Smooth muscle cell (in vitro differentiated cells): ENCODE measurements at regions not wholly inside any gene's neighbourhood (a gene's known extent, or its start where the extent isn't known, plus 50 kb on each side); places are given as distances from the start of the nearest gene placed in this dataset.

ENCODE experiments used
- DNase-seq: peaks from one replicate; lab custom pipeline; 2025; ENCODE audit not compliant: unreplicated experiment; lab: John Stamatoyannopoulos, UW
- H2AFZ ChIP-seq: fragments of 200-600 bp; sonication (generic); 2 replicates; pipeline ENCODE4 v1.6.0; 2016; ENCODE audit warnings: antibody characterized with exemption, low read depth, mild to moderate bottlenecking
- H3F3A ChIP-seq: fragments of 200-600 bp; sonication (generic); 2 replicates; pipeline ENCODE4 v1.6.0; 2017; ENCODE audit warnings: antibody characterized with exemption, low read depth
- H3K27ac ChIP-seq: fragments of 200-600 bp; sonication (generic); 2 replicates; pipeline ENCODE4 v1.5.1; 2016; ENCODE audit warnings: low read depth, mild to moderate bottlenecking
- H3K27me3 ChIP-seq: fragments of 200-600 bp; sonication (generic); 2 replicates; pipeline ENCODE4 v1.6.1; 2016; ENCODE audit warnings: low read depth, mild to moderate bottlenecking
- H3K36me3 ChIP-seq: fragments of 200-600 bp; sonication (generic); 2 replicates; pipeline ENCODE4 v1.5.1; 2016; ENCODE audit warnings: low read depth
- H3K4me1 ChIP-seq: fragments of 200-600 bp; sonication (generic); 2 replicates; pipeline ENCODE4 v1.5.1; 2016; ENCODE audit warnings: low read depth
- H3K4me2 ChIP-seq: fragments of 200-600 bp; sonication (generic); 2 replicates; pipeline ENCODE4 v1.6.0; 2016; ENCODE audit warnings: mild to moderate bottlenecking
- H3K4me3 ChIP-seq: fragments of 200-600 bp; sonication (generic); 2 replicates; pipeline ENCODE4 v1.5.1; 2016; ENCODE audit warnings: mild to moderate bottlenecking
- H3K79me2 ChIP-seq: fragments of 200-600 bp; sonication (generic); 2 replicates; pipeline ENCODE4 v1.6.0; 2016; ENCODE audit warnings: low read depth, mild to moderate bottlenecking
- H3K9ac ChIP-seq: fragments of 200-600 bp; sonication (generic); 2 replicates; pipeline ENCODE4 v1.6.0; 2016; ENCODE audit warnings: low read depth
- H3K9me3 ChIP-seq: fragments of 200-600 bp; sonication (generic); replicated peaks from 2 replicates; pipeline ENCODE4 v1.5.1; 2016; ENCODE audit warnings: low read depth
- H4K20me1 ChIP-seq: fragments of 200-600 bp; sonication (generic); 2 replicates; pipeline ENCODE4 v1.6.0; 2016; ENCODE audit warnings: low read depth
- WGBS: methylation state at CpG from one replicate; pipeline ENCODE4 v1.1.7; 2016; ENCODE audit warnings: low lambda C conversion rate; 5-methylcytosine and 5-hydroxymethylcytosine counted together
- TF ChIP-seq, protein P1 (sequence below): fragments of 200-600 bp; sonication (generic); IDR thresholded peaks from 2 replicates; pipeline ENCODE4 v1.5.1; 2017; ENCODE audit warnings: borderline replicate concordance, mild to moderate bottlenecking, antibody characterized with exemption; ENCODE audit not compliant: insufficient read depth, poor library complexity, severe bottlenecking

DNA sequence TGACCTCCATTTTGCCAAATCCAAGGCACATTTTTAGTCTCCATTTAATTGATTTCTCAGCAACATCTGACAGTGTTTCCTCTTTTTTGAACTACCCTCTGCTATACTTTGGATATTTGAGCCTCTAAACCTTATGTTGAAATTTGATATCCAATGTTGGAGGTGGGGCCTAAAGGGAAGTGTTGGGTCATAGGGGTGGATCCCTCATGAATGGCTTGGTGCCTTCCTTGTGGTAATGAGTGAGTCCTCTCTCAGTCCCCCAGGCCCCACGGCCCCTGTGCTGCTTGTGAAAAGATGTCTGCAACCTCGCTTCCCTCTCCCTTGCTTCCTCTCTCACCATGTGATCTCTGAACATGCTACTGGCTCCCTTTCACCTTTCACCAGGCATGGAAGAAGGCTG lies 96.8 kb upstream of the DGKB start:
- no peak overlapping the region for H3K9ac ChIP-seq
- H3K9me3 ChIP-seq: no peaks in the 10 kb centered on the region
- H3K4me2 ChIP-seq: no peak overlapping the region
- no peaks in the 10 kb centered on the region for H3K27me3 ChIP-seq
- H3F3A ChIP-seq: no peaks in the 10 kb centered on the region
- no peaks in the 10 kb centered on the region for H4K20me1 ChIP-seq
- no peaks in the 10 kb centered on the region for H3K4me1 ChIP-seq
- DNase-seq: no peak
- no peak overlapping the region for H2AFZ ChIP-seq
- no peak overlapping the region for H3K4me3 ChIP-seq
- TF ChIP-seq, protein P1, sequence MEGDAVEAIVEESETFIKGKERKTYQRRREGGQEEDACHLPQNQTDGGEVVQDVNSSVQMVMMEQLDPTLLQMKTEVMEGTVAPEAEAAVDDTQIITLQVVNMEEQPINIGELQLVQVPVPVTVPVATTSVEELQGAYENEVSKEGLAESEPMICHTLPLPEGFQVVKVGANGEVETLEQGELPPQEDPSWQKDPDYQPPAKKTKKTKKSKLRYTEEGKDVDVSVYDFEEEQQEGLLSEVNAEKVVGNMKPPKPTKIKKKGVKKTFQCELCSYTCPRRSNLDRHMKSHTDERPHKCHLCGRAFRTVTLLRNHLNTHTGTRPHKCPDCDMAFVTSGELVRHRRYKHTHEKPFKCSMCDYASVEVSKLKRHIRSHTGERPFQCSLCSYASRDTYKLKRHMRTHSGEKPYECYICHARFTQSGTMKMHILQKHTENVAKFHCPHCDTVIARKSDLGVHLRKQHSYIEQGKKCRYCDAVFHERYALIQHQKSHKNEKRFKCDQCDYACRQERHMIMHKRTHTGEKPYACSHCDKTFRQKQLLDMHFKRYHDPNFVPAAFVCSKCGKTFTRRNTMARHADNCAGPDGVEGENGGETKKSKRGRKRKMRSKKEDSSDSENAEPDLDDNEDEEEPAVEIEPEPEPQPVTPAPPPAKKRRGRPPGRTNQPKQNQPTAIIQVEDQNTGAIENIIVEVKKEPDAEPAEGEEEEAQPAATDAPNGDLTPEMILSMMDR: no peak
- no peaks in the 10 kb centered on the region for H3K79me2 ChIP-seq
- H3K27ac ChIP-seq: no peak overlapping the region
- WGBS: 92% methylated on average over 2 of the region's 2 CpGs
- H3K36me3 ChIP-seq: no peaks in the 10 kb centered on the region

- Histone ChIP-seq H3K4me2 (no peak overlapping the region), H3K27ac (no peak overlapping the region), H3K27me3 (no peaks in the 10 kb centered on the region), H3K79me2 (no peaks in the 10 kb centered on the region), H4K20me1 (no peaks in the 10 kb centered on the region), H3K36me3 (no peaks in the 10 kb centered on the region), H3K4me1 (no peaks in the 10 kb centered on the region), H2AFZ (no peak overlapping the region), H3K9me3 (no peaks in the 10 kb centered on the region), H3F3A (no peaks in the 10 kb centered on the region), H3K4me3 (no peak overlapping the region), H3K9ac (no peak overlapping the region)
- TF ChIP-seq, protein P1: no peak
- 49% methylated on average over 2 of the region's 2 CpGs for WGBS
- DNase-seq: no peak
Measured at GRCh38 chr7:14995774-14996173, 93.2 kb upstream of the DGKB start.

DNA sequence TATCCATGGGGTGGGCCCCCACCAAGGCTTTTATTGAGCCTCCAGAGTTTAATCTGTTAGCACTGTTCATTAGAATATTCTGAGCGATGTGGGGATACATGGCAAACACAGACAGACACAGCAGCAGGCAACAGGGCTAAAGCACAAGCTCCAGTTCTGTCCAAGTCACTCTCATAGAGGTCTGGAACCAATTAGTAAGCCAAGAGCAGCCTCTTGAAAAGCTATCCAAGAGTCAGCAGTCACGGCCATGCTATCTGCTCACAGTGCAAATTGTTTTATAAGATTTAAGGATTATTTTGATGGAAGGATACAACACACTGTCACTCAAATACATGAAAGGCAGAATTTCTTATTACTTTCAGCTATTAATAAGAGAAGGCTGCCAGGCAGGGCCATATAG lies 86.4 kb upstream of the DGKB start:
- TF ChIP-seq, protein P1: no peak
- DNase-seq: no peak
- Histone ChIP-seq H3K79me2 (no peaks in the 10 kb centered on the region), H3K27me3 (no peaks in the 10 kb centered on the region), H4K20me1 (no peaks in the 10 kb centered on the region), H3K4me1 (no peaks in the 10 kb centered on the region), H3K9me3 (no peaks in the 10 kb centered on the region), H3K36me3 (no peaks in the 10 kb centered on the region), H3K9ac (no peak overlapping the region), H3K27ac (no peak overlapping the region), H3F3A (no peaks in the 10 kb centered on the region), H2AFZ (no peak overlapping the region), H3K4me3 (no peak overlapping the region), H3K4me2 (no peak overlapping the region)
- WGBS: 41% methylated on average over 2 of the region's 2 CpGs

GRCh38 chr7:14978687-14979086 lies 76.1 kb upstream of the DGKB start:
- Histone ChIP-seq H3K9ac (no peak overlapping the region), H3K9me3 (no peaks in the 10 kb centered on the region), H2AFZ (no peak overlapping the region), H3F3A (no peaks in the 10 kb centered on the region), H3K36me3 (no peaks in the 10 kb centered on the region), H3K27me3 (no peaks in the 10 kb centered on the region), H3K4me2 (no peak overlapping the region), H3K4me3 (no peak overlapping the region), H4K20me1 (no peaks in the 10 kb centered on the region), H3K27ac (no peak overlapping the region), H3K4me1 (no peaks in the 10 kb centered on the region), H3K79me2 (no peaks in the 10 kb centered on the region)
- TF ChIP-seq, protein P1: no peak
- no peak for DNase-seq
- 80% methylated on average over 3 of the region's 3 CpGs for WGBS
